GM19452 (cell line): ENCODE measurements at regions not wholly inside any gene's neighbourhood (a gene's known extent, or its start where the extent isn't known, plus 50 kb on each side); places are given as distances from the start of the nearest gene placed in this dataset.
"Not testable (repeated sequence)": the region's sequence is repeated elsewhere in the genome, so short reads cannot be mapped to it uniquely, and the experiment has no call there.

Experiments used
- ATAC-seq: cut with Tn5 transposase; IDR thresholded peaks from one replicate; pipeline ENCODE4 v1.9.1; 2021; ENCODE audit not compliant: unreplicated experiment

DNA sequence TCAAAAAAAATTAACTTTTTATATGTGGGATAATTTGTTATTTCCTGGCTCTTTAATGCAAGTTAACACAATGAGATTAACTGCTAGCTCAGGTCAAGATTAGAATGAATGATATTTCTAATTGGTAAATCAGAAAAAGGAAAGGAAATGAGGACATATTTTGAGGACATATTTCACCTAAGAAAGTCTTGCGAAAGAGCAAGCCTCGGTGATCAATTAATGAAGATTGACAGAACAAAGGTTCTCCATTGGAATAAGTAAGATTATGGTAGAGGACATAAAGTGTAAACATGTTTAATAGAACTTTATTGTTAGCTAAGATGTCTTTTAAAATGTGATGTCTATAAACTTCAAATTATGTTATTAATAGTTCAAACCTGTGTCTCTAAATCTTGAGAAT, 1617.8 kb downstream of the KCNT2 start:
- no peak for ATAC-seq

DNA sequence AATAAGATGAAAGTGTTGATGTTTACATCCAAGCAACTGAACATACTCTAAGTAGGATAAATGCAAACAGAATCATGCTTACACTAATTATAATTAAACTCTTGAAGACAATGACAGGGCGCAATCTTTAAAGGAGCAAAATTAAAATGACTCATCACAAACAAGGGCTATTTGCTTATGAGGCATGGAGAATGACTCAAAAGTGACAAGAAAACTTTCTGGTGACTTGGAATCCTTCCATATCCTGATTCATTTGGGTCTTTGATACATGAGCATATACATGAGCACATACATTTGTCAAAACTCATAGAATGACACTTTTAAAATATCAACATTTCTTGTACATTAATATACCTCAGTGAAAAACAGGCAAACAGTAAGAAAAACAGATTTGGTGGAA, 1632.3 kb downstream of the KCNT2 start:
- ATAC-seq = no peak

DNA sequence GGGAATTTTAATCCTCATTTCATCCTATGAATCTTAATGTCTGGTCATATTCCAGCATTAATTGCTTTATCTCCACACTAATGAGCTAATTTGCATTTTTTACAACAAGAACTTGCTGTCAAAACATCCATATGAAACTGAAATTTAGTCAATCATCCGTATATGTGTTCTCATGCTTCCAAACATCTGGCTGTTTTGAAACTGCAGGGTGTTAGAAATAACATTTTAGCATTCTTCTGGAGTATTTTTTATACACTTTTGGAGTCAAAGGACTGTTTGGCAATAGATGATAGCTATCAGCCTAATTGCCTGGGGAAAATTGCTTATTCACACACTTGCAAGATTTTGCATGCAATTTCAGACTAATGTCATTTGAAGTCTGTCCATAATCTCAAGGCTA, 1639.3 kb downstream of the KCNT2 start:
- no peak for ATAC-seq

GRCh38 chr1:194959795-194960194, 1648.4 kb downstream of the KCNT2 start:
- no peak for ATAC-seq

DNA sequence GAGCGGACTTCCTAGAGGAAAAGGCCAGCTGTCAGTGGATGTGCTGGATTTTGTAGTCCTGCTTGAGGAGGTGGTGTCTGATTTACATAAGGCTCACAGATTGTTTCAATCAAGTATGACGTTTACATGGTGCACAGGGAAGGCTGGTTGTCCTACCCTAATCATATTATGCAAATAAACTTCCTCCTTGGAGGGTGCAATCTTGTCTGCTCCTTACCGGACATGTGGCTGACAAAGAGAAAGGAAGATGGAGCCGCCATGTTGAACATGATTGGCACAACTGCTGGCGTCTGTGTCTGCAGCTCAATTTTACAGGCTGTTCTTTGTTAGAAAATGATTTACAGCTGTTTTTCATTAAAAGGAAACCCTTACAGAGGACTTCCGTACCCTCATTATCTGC, 1656.1 kb downstream of the KCNT2 start:
- ATAC-seq = no peak

GRCh38 chr1:194950584-194950983, 1657.7 kb downstream of the KCNT2 start:
- no peak for ATAC-seq

DNA sequence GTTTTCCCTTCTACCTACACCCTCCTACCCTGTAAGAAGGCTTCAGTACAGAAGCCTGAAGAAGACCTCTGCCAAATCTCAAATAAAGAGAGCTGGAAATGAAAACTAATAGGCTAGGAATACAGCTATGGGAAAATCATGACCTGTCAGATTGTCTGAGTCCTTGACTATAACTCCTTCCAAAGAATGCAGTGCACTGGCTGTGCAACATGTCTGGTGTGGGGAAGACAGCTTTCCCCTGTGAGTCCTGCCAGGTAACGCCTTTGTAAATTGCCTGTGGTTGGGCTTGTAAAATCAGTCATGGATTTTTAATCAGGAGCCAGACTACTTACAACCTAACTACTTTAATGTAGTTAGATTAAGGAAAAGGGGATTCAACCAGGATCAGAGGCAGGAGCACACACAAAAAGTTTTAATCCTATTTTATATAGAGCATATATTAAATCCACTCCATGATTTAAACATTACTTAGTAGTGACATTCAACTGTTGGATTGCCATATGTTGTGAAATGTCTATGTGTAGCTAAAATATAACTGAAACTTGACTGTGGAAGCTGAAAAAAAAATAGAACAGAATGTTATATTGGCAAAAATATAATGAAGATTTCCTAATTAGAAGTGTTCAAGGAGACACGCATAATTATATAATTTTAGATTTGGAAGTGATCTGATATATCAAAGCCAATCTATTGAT, 1667.8 kb downstream of the KCNT2 start:
- ATAC-seq = no peak

DNA sequence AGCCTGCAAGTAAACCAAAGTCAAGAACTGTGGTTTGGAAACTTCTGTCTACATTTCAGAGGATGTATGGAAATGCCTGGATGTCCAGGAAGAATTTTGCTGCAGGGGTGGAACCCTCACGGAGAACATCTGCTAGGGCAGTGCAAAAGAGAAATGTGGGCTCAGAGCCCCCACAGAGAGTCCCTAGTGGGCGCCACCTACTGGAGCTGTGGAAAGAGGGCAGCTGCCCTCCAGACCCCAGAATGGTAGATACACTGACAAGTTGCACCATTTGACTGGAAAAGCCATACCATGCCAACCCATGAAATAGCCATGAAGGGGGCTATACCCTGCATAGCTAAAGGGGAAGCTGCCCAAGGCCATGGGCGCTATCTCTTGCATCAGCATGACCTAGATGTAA, 1672.4 kb downstream of the KCNT2 start:
- no peak for ATAC-seq

DNA sequence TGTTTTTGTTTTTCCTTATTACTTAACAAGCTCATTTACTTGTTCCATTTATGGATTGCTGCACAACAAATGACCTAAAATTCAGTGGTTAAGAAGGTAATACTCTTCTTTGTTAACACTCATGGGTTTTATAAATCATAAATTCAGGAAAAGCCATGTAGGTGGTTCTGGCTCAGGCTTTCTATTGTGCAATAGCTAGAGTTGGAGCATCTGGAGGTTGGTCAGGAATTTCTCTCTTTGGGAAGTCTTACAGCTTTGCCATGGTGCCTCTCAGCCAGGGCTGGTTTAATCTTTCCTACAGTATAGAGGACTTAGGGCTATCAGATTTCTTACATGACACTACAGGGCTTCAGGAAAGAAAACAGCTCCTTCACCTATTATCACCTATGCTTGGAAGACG, 1677.1 kb downstream of the KCNT2 start:
- ATAC-seq = no peak

GRCh38 chr1:194930132-194930531, 1678.1 kb downstream of the KCNT2 start:
- ATAC-seq = no peak

DNA sequence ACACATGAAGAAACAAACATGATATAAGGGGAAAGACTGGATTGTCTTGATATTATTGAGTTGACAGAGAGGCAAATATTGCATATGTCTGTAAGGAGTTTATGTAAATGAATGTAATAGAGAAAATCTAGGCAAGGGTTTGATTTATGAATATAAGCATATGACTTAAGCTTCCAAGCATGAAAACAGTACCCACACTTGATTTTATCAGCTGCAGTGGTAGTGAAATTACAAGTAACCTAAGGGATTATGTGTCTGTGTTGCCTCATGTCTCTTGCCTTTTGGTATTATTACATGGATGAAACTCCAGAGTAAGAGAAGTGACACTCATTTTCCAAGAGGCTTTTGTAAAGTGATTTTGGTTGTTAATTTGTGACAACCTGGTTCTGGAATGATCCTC, 1678.9 kb downstream of the KCNT2 start:
- ATAC-seq = no peak

- ATAC-seq = no peak
These were observed 1689.1 kb downstream of the KCNT2 start for GRCh38 chr1:194919146-194919545.

DNA sequence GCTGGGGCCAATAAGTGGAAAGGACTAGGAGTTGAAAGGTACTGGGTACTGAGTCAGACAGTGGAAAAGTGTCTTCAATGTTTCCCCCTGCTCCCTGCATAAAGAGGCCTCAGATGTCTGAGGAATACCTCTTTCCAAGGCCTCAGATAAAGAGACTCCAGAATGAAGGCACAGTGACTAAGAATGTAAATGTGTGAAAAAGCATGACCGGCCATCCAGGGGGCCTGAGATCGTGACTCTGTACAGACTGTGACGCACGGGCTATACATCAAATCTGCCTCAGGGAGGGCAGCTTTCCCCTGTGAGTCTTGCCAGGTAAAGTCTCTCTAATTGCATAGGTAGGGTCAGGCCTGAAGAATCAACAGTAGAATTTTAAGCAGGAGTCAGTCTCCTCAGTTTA, 1690.5 kb downstream of the KCNT2 start:
- ATAC-seq = no peak

DNA sequence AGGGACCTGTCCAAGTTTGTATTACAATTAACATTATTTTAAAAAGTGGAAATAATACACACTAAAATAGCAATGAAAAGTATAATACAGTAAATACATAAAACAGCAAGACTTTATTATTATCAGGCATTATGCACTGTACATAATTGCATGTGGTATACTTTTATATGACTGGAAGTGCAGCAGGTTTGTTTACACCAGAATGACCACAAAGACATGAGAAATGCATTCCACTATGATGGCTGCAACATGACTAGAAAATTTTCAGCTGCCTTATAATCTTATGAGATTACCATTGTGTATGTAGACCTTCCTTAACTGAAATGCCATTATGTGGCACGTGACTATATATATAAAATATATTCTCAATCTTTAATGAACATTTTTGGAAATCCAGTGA, 1699.6 kb downstream of the KCNT2 start:
- no peak for ATAC-seq

GRCh38 chr1:194903524-194903923, 1704.7 kb downstream of the KCNT2 start:
- no peak for ATAC-seq

- no peak for ATAC-seq
These were observed 1702.9 kb upstream of the B3GALT2 start for GRCh38 chr1:194889310-194889709.

DNA sequence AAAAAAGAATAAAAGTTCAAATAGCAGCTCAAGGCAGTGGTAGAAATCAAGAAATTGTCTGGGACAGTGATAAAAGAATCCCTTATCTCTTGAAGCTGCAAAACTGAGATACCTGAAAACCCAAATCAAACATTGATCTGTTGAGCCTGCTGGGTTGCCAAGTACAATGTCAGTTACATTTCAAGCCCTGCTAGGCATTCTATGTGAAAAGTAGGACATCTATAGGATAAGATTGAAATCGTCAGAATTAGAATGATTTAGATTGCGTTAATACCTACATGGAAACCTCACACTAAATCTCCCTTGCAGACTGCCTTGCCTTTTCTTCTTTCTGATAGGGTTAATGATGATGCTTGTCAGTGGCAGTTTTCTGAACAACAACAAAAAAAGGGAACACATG, 1684.4 kb upstream of the B3GALT2 start:
- no peak for ATAC-seq

GRCh38 chr1:194866153-194866552, 1679.7 kb upstream of the B3GALT2 start:
- no peak for ATAC-seq

- ATAC-seq = no peak
These were observed 1679.0 kb upstream of the B3GALT2 start for GRCh38 chr1:194865383-194865782.

GRCh38 chr1:194862129-194862528, 1675.7 kb upstream of the B3GALT2 start:
- ATAC-seq = no peak

- ATAC-seq = no peak
These were observed 1674.1 kb upstream of the B3GALT2 start for GRCh38 chr1:194860248-194861201.

DNA sequence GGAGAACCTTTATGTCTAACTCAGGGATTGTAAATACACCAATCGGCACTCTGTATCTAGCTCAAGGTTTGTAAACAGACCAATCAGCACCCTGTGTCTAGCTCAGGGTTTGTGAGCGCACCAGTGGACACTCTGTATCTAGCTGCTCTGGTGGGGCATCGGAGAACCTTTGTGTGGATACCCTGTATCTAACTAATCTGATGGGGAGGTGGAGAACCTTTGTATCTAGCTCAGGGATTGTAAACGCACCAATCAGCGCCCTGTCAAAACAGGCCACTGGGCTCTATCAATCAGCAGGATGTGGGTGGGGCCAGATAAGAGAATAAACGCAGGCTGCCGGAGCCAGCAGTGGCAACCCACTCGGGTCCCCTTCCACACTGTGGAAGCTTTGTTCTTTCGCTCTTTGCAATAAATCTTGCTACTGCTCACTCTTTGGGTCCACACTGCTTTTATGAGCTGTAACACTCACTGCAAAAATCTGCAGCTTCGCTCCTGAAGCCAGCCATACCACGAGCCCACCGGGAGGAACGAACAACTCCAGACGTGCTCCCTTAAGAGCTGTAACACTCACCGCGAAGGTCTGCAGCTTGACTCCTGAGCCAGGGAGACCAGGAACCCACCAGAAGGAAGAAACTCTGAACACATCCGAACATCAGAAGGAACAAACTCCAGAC, 1673.2 kb upstream of the B3GALT2 start:
- not testable (repeated sequence) for ATAC-seq
